ENCODE measurements at regions not wholly inside any gene's neighbourhood (a gene's known extent, or its start where the extent isn't known, plus 50 kb on each side); places are given as distances from the start of the nearest gene placed in this dataset.
"Not testable (repeated sequence)": the region's sequence is repeated elsewhere in the genome, so short reads cannot be mapped to it uniquely, and the experiment has no call there.

DNA sequence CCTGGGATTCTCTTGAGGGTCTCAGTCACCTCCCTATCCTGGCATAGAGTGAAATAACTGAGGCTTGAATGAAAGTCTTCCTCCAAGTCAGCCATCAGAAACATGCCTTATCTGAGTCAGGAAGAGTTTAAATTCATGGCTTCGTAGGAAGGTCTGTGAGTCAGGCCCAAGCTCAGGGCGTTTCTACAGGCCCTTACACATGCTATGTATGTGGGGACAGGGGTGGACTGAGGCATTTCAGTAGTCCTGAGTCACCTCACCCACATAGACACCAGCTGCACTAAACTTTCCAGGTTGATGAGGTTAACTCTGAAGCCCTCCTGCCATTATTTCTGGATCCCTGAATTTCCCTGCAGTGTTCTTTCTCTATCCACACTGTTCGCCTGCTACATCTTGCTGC, 134.6 kb upstream of the RCN1 start:
- DNase-seq = no peak

DNA sequence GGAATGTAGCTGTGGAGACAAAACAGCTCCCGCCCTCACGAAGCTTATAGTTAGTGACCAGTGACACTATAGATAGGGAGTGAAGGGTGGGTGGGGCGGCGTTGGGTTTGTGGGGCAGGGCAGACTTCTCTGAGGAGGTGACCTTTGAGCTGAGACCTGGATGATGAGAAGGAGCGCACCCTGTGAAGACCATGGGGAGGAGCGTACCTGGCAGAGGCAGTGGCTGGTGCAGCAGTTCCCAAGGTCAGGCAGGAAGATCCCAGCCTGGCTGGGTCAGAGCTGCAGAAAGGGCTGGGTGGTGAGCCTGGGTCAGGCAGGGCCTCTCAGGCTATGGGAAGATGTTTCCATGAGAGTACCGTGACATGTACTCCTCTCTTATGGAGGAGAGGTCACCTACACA, 135.0 kb upstream of the RCN1 start:
- DNase-seq = no peak

DNA sequence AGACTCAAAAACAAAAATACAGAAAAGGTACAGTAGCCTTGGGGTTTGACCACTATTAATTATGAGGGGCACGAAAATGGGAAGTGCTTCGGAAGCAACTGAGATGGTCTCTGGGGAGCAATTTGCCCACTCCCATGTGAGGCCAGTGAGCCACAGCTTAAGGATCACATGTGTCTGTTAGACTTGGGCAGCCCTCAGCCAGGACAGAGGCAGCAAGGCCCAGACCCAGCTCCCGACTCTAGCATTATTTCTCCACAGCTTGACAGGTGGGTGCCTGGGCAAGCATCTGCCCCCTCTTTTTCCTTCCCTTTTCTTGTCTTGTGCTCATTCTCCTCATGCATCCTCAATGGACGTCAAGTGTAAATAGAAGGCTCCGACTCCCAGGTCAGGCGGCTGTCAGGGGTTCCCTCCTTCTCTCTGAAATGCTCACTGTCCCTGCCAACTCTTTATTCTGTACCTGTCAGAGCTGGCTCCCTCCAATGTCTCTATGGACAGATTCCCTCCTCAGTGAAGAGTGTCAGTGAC, 137.0 kb upstream of the RCN1 start:
- DNase-seq = no peak

DNA sequence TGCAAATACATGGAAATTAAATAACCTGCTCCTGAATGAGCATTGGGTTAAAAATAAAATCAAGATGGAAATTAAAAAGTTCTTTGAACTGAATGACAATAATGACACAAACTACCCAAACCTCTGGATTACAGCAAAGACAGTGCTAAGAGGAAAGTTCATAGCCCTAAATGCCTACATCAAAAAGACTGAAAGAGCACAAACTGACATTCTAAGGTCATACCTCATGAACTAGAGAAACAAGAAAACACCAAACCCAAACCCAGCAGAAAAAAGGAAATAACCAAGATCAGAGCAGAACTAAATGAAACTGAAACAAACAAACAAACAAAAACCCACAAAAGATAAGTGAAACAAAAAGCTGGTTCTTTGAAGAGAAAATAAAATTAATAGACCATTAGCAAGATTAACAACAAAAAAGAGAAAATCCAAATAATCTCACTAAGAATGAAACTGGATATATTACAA, 138.6 kb upstream of the PAX6 start:
- DNase-seq = not testable (repeated sequence)

DNA sequence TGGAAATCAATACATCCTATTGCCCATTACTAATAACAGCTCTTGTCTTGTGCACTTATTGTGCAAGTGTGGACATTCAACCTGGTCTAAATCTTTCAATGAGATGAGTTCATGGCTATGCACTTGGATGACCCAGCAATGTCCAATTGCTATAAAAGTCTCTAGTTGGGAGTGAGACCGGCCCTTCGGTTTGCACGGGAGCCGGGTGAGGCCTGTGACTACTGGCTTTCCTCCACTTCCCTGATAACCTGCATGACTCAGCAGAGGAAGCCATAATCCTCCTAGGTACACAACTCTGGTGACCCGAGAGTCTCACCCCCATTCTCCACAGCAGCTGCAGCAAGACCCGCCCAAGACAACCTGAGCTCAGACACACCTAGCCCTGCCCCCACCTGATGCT, 135.9 kb upstream of the PAX6 start:
- no peak for DNase-seq

DNA sequence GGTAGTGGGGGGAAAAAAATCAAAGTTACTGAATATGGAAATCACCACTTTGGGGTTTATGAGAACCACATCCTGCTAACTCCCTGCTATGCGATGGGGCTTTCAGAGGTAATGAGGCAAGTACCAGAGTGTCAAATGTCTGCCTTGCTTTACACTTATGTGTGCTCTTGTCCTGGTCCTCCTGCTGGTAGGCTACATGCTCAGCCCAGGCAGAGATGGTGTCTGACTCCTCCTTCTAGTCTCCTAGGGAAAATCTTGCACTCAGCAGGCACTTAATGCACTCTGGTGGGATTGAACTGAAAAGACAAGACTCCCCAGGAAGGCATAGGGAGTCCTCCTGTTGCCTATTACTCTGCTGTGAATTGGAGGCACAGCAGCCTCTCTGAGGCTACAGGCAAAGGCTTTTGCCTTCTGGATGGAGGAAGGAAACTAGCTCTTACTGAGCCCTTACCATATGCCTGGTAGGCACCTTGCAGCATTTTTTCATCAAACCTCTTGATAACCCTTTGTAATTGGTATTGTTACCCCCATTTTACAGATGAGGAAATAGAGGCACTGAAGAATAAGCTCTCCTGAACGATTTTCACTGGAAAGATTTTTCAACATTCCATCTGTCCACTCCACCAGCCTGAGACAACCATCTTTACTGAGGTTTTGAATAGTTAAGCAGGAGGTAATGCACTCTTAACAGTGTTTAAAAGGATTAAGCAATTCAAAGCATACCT, 132.1 kb upstream of the PAX6 start:
- DNase-seq = no peak

DNA sequence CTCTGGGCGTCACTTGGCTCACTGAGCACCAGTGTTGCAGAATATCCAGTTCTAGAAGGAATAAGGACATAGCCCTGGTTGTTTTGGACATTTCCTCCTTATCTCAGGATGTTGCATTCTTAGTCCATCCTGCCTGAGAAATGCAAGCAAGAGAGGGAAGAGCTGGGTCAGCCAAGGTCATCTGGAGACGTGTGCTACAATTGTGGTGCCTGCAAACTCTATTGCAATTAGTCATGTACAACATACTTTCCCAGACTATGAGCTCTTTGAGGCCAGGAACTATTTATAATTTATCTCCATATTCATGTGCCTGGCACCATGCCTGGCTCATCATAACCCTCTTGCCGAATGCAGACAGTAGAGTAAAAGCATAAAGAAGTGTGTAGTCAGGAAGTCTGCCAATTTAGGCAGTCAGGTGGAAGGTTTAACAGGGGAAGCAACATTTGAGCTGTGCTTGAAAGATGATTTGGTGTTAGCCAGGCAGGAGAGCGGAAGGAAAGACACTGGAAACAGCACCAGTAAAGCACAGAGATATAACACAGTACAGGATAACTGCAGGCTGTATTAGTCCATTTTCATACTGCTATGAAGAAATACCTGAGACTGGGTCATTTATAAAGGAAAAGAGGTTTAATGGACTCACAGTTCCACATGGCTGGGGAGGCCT, 129.4 kb upstream of the PAX6 start:
- no peak for DNase-seq

DNA sequence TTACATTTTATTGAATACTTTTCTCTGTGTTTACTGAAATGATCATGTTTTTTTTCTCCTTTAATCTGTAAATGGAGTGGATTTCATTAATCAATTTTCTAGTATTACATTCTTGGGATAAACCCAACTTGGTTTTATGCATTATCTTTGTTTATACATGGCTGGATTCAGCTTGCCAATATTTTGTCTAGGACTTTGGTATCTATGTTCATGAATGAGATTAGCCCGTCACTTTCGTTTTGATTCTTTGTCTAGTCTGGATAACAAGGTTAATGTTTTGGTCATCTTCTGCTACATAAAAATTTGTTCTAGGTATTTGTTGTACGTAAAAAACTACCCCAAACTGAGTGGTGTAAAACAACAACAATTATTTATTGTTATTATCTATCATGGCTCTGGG, 127.9 kb upstream of the PAX6 start:
- no peak for DNase-seq

DNA sequence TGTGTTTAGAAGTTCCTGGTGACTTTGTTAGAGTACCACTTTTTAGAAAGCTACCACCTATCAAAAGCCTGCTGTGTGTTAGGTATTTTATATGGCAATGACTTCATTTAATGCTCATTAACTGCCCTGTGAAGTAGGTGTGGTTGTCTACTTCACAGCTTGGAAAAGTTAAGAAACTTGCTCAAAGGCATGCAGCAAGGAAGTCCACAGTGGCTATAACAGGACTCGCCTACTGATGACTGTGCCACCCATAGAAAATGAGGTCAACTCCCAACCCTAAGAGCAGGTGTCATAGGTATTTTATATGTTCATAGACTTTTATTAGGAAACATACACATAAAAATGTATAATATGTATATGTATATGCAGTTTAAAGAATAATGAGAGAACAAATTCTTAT, 125.2 kb upstream of the PAX6 start:
- DNase-seq = no peak

DNA sequence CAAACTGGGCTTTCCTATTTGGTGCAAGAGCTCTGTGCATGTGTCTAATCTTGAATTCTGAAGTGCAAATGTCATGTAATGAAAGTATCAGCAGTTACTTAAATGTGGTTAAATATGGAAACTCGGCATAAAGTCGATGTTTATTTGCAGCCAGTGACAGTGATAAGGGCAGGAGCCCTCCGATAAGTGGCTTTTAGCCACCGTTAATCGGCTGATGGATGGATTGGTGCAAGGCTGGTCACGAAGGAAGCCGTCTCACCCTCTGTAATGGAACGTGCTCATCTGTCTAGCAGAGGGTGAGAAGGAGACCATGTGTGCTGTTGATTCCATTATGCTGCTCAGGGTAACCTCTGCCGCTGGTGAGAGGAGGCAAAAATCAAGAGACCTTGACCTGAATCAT, 121.8 kb upstream of the PAX6 start:
- no peak for DNase-seq

DNA sequence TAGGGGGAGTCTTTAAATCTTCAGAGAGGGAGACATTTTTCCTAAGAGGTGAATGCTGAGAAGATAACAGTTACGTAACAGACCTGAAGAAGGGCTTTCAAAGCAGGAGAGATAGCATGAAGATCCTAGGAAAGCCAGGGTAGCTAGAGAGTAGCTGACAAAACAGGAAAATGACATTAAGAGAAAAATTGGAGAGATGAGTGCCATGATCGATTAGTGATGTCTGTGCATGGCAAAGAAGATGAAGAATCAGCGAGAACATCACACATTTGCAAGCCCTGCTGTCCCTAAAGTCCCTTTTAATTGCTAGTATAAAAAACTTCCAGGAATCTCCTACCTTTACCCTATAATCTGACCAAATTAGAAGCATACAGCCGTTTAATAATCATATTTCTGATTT, 116.9 kb upstream of the PAX6 start:
- no peak for DNase-seq

DNA sequence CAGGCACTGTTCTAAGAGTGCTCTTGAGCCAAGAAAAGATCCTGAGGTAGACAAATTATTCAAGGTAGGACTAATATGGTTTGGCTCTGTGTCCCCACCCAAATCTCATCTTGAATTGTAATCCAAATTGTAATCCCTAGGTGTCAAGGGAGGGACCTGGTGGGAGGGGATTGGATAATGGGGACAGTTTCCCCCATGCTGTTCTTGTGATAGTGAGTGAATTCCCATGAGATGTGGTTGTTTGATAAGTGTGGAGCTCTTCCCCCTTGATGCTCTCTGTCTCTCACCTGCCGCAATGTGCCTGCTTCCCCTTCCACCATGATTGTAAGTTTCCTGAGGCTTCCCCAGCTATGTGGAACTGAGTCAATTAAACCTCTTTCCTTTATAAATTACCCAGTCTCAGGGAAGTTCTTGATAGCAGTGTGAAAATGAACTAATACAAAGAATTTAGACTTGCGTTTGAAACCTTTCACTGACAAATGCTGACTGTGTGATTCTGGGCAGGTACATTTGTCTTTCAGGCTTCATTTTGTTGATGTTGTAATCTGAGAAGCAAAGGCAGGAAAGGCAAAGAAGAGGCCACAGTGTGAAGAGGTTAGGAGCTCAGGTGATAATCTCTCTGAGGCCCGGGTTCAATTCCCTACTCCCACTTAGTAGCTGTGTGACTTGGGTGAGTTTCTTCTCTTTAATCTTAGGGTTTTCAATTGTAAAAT, 115.8 kb upstream of the PAX6 start:
- no peak for DNase-seq

DNA sequence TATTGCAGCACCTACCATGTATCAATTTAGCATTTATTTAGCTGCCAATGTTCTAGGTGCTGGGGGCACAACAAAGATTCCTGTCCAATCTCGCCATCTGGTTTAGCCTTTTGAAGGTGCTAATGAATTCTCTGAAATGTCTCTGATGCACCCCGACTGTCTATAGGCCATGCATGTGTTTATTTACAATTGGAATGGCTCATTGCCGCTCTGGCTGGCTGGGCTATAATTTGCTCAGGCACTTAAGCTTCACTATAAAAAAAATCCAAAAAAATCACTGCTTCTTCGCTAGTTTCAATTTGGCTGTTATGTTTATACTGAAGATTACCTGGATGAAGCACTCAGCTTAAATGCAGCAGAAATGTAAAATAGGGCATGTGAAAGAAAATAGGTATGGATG, 115.0 kb upstream of the PAX6 start:
- no peak for DNase-seq

DNA sequence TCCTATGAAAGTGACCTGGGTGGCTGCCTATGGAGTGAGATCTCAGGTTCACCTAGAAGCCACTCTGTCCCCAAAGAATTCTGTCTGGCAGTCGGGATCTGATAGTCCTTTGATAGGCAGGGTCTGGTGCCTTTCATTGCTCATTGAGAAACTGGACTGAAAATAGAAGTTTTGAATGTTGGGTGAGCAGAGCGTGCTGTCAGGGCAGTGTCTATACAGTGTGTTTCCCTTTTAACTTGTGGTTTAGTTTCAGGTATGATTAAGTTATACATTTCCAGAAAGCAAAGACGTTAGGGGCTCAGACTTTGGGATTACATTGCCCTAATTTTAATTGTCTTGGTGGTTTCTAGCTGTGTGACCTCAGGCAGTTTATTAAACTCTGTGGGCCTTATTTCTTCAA, 111.3 kb upstream of the PAX6 start:
- DNase-seq = no peak

DNA sequence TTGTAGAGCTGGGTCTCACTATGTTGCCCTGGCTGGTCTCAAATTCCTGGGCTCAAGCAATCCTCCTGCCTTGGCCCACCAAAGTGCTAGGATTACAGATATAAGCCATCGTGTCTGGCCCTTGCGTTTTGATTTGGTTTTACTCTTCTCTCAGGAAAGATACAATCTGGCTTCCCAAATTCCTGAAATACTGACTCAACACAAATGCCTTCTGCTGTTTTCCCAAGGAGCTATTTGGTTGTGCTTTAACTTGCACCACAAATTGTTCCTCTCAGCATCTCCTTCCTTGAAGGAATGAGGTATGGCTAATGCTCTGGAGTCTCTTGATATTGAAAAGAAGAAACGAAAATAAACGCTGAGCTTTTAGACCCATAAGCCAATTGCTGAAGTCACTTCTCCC, 110.0 kb upstream of the PAX6 start:
- DNase-seq = no peak

DNA sequence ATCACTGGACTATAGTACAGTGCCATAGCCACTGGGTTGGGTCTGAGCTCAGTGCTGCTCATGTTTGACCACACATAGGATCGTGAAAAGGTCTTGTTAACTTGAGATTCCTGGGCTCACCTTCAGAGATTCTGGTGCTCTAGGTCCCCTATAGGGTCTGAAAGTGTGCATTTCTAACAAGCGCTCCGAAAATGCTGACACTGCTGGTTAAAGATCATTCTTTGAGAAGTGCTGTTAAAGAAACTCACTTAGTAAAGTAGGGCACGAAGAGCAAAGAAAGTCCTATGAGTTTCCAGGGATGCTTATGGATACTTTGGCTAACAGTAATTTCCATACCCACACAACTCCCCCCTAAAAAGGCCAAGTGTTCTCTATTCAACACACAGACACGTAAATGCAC, 108.1 kb upstream of the PAX6 start:
- no peak for DNase-seq

DNA sequence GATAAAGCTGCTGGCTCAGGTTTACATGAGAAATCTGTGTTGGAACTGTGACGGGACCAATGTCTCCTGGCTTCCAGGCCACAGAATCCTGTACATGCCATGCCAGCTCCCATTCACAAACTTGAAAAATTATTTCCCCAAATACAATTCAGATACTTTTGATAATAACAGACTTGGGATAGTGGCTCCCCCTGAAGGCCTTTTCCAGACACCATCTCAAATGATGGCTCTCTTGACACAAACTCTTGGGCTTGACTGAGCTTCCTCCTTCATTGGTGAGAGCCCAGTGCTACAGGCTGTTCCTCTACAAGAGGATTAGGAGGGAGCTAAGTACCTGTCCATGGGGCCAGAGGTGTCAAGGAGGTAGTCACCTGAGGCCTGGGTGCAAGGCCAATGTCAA, 104.7 kb upstream of the PAX6 start:
- no peak for DNase-seq

DNA sequence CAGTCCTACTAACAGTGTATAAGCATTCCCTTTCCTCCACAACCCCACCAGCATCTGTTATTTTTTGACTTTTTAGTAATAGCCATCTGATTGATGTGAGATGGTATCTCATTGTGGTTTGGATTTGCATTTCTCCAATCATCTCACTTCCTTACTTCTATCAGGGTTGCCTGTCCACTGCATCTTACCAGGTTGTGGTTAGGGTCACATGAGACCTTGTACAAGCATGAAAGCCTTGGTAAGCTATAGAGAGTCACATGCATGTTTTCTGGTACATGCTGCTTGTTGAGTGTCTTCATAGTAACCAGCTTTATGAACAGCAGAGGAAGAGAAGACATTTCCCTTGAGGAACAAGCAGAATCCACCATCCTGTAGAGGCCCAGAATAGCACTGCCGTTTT, 102.9 kb upstream of the PAX6 start:
- no peak for DNase-seq

DNA sequence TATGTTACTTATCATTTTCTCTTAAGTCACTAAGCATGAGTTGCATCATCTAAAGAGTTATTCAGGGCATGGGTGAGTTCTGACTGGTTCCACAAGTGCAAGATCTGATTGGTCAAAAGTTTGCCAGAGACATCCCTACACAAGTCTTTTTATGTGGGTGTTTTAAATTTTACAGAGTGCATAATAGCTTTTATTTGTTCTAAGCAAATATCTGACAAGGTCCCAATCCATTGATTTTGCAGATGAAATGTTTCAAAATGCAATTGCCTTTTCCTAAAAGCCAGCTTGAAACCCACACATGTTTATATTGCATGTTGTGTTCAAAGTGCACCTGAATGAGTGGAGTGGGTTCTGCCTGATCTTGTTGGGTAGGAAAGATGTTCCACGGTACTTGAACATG, 101.7 kb upstream of the PAX6 start:
- DNase-seq = no peak

DNA sequence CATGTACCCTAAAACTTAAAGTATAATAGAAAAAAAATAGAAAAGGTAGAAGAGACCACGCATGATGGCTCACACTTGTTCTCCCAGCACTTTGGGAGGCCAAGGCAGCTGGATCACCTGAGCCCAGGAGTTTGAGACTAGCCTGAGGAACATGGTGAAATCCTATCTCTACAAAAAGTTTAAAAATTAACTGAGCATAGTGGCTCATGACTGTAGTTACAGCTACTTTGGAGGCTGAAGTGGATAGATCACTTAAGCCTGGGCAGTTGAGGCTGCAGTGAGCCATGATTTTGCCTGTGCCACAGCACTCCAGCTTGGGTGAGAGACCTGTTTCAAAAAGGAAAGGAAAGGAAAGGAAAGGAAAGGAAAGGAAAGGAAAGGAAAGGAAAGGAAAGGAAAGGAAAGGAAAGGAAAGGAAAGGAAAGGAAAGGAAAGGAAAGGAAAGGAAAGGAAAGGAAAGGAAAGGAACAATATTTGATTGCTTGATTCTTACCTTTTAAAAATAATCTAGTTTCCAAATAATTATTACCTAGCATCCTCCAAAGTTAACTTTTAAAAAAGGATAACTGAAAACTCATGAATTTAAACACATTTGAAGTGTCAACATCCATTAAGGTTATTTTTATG, 99.9 kb upstream of the PAX6 start:
- no peak for DNase-seq

DNA sequence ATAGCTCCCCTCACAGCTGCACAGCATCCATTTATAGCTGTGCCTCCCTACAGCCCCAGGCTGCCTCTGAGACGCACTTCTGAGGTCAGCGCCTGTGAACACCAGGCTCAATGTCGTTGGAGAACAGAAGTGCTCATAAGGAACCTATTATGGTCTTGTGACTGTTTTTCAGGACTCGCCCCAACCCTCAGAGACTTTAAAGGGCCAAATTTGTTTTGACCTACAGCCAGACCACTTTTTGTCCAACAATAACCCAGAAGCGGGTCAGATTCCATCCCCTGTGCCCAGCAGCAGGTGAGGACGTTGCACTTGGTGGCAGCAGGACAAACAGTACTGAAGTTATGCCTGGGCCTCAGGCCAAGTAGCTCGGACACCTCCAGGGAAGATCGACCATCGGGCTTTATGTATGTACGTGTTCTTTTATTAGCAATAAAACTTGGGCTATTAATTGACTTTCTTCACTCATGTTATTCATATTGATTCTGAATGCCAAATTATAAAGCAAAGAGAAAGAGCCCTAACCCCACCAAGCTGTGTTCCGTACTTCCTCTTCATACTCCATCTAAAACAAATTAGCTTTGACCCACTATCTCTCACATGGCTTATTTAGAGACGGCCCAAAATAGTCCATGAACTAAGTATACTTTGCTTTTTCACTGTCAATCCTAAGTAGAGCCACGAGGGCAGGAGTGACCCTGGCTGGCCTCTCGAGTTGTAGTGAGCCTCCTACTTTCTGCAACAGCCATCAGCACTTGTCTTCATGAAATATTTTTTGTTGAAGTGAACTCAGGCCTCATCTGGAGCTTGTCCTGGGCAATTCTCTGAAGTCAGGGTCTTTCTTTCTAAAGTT, 92.3 kb upstream of the PAX6 start:
- DNase-seq = no peak

DNA sequence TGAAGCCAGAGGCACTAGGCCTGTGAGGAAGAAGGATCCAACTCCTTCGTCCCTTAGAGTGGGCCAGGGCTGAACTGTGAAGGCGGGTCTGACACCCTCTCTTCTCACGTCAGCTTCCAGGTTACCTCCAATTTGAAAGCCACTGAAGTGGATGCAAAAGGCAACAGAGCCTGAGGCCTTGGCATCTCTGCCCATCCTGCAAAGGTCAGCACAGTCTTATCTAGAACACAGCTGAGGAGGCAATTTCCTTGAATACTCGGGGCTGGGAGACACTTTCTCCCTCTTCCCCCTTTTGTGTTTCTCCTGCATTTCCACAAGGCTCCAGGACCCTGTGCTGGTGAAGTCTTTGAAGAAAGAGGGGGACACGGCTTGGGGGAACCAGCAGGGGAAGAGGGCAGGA, 91.6 kb upstream of the PAX6 start:
- no peak for DNase-seq

DNA sequence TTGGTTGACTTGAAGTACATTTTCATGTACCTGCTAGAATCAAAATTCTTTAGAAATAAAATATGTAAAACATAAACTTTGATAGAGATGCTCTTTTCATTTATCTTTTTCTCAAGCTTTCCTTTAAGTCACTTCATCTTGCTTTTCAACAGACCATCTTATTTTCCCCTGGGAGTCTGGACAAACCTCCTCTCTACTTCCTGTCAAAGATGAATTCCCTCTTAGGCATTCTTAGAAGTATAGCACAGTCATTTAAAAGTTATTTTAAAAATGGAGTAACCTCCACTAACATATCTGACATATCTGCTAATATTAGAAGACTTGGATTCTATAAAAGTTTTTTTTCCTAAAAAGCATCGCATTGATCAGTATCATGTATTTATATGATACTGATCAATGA, 84.8 kb upstream of the PAX6 start:
- no peak for DNase-seq

All from activated CD4-positive, alpha-beta T cell treated with anti-CD3 and anti-CD28 coated beads, Interleukin-2, amount 50 U/mL, for 1 hour (primary cell).